ENCODE measurements at regions not wholly inside any gene's neighbourhood (a gene's known extent, or its start where the extent isn't known, plus 50 kb on each side); places are given as distances from the start of the nearest gene placed in this dataset.
"Not testable (repeated sequence)": the region's sequence is repeated elsewhere in the genome, so short reads cannot be mapped to it uniquely, and the experiment has no call there.

- H3K9me3 ChIP-seq (ENCODE audit: control insufficient read depth in 3 of 3, low read length in 3 of 3): no peaks in the 10 kb centered on the region
- no peaks in the 10 kb centered on the region for H3K36me3 ChIP-seq (ENCODE audit: control insufficient read depth in 3 of 3, insufficient read depth in 3 of 3, low read length in 3 of 3)
- H3K27me3 ChIP-seq (ENCODE audit: control insufficient read depth in 3 of 3, insufficient read depth in 3 of 3, low read length in 3 of 3): no peaks in the 10 kb centered on the region
- H3K9ac ChIP-seq (ENCODE audit: low read depth in 1 of 3, low read length in 3 of 3): no peak overlapping the region
- no peaks in the 10 kb centered on the region for H3K4me1 ChIP-seq (ENCODE audit: control insufficient read depth in 3 of 3, insufficient read depth in 3 of 3, low read length in 3 of 3)
- no peak overlapping the region for H3K4me3 ChIP-seq (ENCODE audit: low read length in 3 of 3)
- H3K27ac ChIP-seq (ENCODE audit: low read depth, low read length): no peak overlapping the region
Observed at GRCh38 chr12:83939718-83940117, 972.9 kb downstream of the SLC6A15 start.

- Histone ChIP-seq H3K9me3 (ENCODE audit: control insufficient read depth in 3 of 3, low read length in 3 of 3) (no peaks in the 10 kb centered on the region), H3K27me3 (ENCODE audit: control insufficient read depth in 3 of 3, insufficient read depth in 3 of 3, low read length in 3 of 3) (no peaks in the 10 kb centered on the region), H3K27ac (ENCODE audit: low read depth, low read length) (no peak overlapping the region), H3K4me3 (ENCODE audit: low read length in 3 of 3) (no peak overlapping the region), H3K4me1 (ENCODE audit: control insufficient read depth in 3 of 3, insufficient read depth in 3 of 3, low read length in 3 of 3) (no peaks in the 10 kb centered on the region), H3K36me3 (ENCODE audit: control insufficient read depth in 3 of 3, insufficient read depth in 3 of 3, low read length in 3 of 3) (no peaks in the 10 kb centered on the region), H3K9ac (ENCODE audit: low read depth in 1 of 3, low read length in 3 of 3) (no peak overlapping the region)
Observed at GRCh38 chr12:83933615-83934014, 979.0 kb downstream of the SLC6A15 start.

GRCh38 chr12:83932011-83932410, 980.6 kb downstream of the SLC6A15 start:
- Histone ChIP-seq H3K9ac (ENCODE audit: low read depth in 1 of 3, low read length in 3 of 3) (no peak overlapping the region), H3K36me3 (ENCODE audit: control insufficient read depth in 3 of 3, insufficient read depth in 3 of 3, low read length in 3 of 3) (no peaks in the 10 kb centered on the region), H3K27ac (ENCODE audit: low read depth, low read length) (no peak overlapping the region), H3K4me1 (ENCODE audit: control insufficient read depth in 3 of 3, insufficient read depth in 3 of 3, low read length in 3 of 3) (no peaks in the 10 kb centered on the region), H3K27me3 (ENCODE audit: control insufficient read depth in 3 of 3, insufficient read depth in 3 of 3, low read length in 3 of 3) (no peaks in the 10 kb centered on the region), H3K9me3 (ENCODE audit: control insufficient read depth in 3 of 3, low read length in 3 of 3) (no peaks in the 10 kb centered on the region), H3K4me3 (ENCODE audit: low read length in 3 of 3) (no peak overlapping the region)

GRCh38 chr12:83931451-83931850, 981.1 kb downstream of the SLC6A15 start:
- H3K9me3 ChIP-seq (ENCODE audit: control insufficient read depth in 3 of 3, low read length in 3 of 3): no peaks in the 10 kb centered on the region
- H3K4me3 ChIP-seq (ENCODE audit: low read length in 3 of 3): no peak overlapping the region
- H3K4me1 ChIP-seq (ENCODE audit: control insufficient read depth in 3 of 3, insufficient read depth in 3 of 3, low read length in 3 of 3): no peaks in the 10 kb centered on the region
- no peak overlapping the region for H3K9ac ChIP-seq (ENCODE audit: low read depth in 1 of 3, low read length in 3 of 3)
- no peaks in the 10 kb centered on the region for H3K36me3 ChIP-seq (ENCODE audit: control insufficient read depth in 3 of 3, insufficient read depth in 3 of 3, low read length in 3 of 3)
- H3K27me3 ChIP-seq (ENCODE audit: control insufficient read depth in 3 of 3, insufficient read depth in 3 of 3, low read length in 3 of 3): no peaks in the 10 kb centered on the region
- H3K27ac ChIP-seq (ENCODE audit: low read depth, low read length): no peak overlapping the region

- H3K27me3 ChIP-seq (ENCODE audit: control insufficient read depth in 3 of 3, insufficient read depth in 3 of 3, low read length in 3 of 3); H3K4me3 ChIP-seq (ENCODE audit: low read length in 3 of 3); H3K9me3 ChIP-seq (ENCODE audit: control insufficient read depth in 3 of 3, low read length in 3 of 3); H3K27ac ChIP-seq (ENCODE audit: low read depth, low read length); H3K4me1 ChIP-seq (ENCODE audit: control insufficient read depth in 3 of 3, insufficient read depth in 3 of 3, low read length in 3 of 3); H3K9ac ChIP-seq (ENCODE audit: low read depth in 1 of 3, low read length in 3 of 3); H3K36me3 ChIP-seq (ENCODE audit: control insufficient read depth in 3 of 3, insufficient read depth in 3 of 3, low read length in 3 of 3): not testable (repeated sequence)
Observed at GRCh38 chr12:83929792-83930191, 982.8 kb downstream of the SLC6A15 start.

- Histone ChIP-seq H3K4me3 (ENCODE audit: low read length in 3 of 3) (no peak overlapping the region), H3K36me3 (ENCODE audit: control insufficient read depth in 3 of 3, insufficient read depth in 3 of 3, low read length in 3 of 3) (no peaks in the 10 kb centered on the region), H3K27ac (ENCODE audit: low read depth, low read length) (no peak overlapping the region), H3K9me3 (ENCODE audit: control insufficient read depth in 3 of 3, low read length in 3 of 3) (no peaks in the 10 kb centered on the region), H3K9ac (ENCODE audit: low read depth in 1 of 3, low read length in 3 of 3) (no peak overlapping the region), H3K4me1 (ENCODE audit: control insufficient read depth in 3 of 3, insufficient read depth in 3 of 3, low read length in 3 of 3) (no peaks in the 10 kb centered on the region), H3K27me3 (ENCODE audit: control insufficient read depth in 3 of 3, insufficient read depth in 3 of 3, low read length in 3 of 3) (no peaks in the 10 kb centered on the region)
Observed at GRCh38 chr12:83920821-83921547, 991.6 kb downstream of the SLC6A15 start.

- Histone ChIP-seq H3K4me1 (ENCODE audit: control insufficient read depth in 3 of 3, insufficient read depth in 3 of 3, low read length in 3 of 3) (no peaks in the 10 kb centered on the region), H3K9ac (ENCODE audit: low read depth in 1 of 3, low read length in 3 of 3) (no peak overlapping the region), H3K36me3 (ENCODE audit: control insufficient read depth in 3 of 3, insufficient read depth in 3 of 3, low read length in 3 of 3) (no peaks in the 10 kb centered on the region), H3K9me3 (ENCODE audit: control insufficient read depth in 3 of 3, low read length in 3 of 3) (no peaks in the 10 kb centered on the region), H3K4me3 (ENCODE audit: low read length in 3 of 3) (no peak overlapping the region), H3K27me3 (ENCODE audit: control insufficient read depth in 3 of 3, insufficient read depth in 3 of 3, low read length in 3 of 3) (no peaks in the 10 kb centered on the region), H3K27ac (ENCODE audit: low read depth, low read length) (no peak overlapping the region)
Observed at GRCh38 chr12:83919081-83919480, 993.5 kb downstream of the SLC6A15 start.

- Histone ChIP-seq H3K9ac (ENCODE audit: low read depth in 1 of 3, low read length in 3 of 3) (no peak overlapping the region), H3K36me3 (ENCODE audit: control insufficient read depth in 3 of 3, insufficient read depth in 3 of 3, low read length in 3 of 3) (no peaks in the 10 kb centered on the region), H3K9me3 (ENCODE audit: control insufficient read depth in 3 of 3, low read length in 3 of 3) (peaks cover 0 to 4% (median 0%) of the 10 kb centered on the region in 3 donors)
Observed at GRCh38 chr12:83904175-83904574, 1008.4 kb downstream of the SLC6A15 start.

GRCh38 chr12:83896416-83896815, 1016.2 kb downstream of the SLC6A15 start:
- Histone ChIP-seq H3K9ac (ENCODE audit: low read depth in 1 of 3, low read length in 3 of 3) (no peak overlapping the region), H3K4me3 (ENCODE audit: low read length in 3 of 3) (no peak overlapping the region), H3K36me3 (ENCODE audit: control insufficient read depth in 3 of 3, insufficient read depth in 3 of 3, low read length in 3 of 3) (no peaks in the 10 kb centered on the region), H3K27me3 (ENCODE audit: control insufficient read depth in 3 of 3, insufficient read depth in 3 of 3, low read length in 3 of 3) (no peaks in the 10 kb centered on the region), H3K9me3 (ENCODE audit: control insufficient read depth in 3 of 3, low read length in 3 of 3) (no peaks in the 10 kb centered on the region), H3K27ac (ENCODE audit: low read depth, low read length) (no peak overlapping the region), H3K4me1 (ENCODE audit: control insufficient read depth in 3 of 3, insufficient read depth in 3 of 3, low read length in 3 of 3) (no peaks in the 10 kb centered on the region)

More at GRCh38 chr12:83904175-83904574, 1008.4 kb downstream of the SLC6A15 start:
- H3K27me3 ChIP-seq (ENCODE audit: control insufficient read depth in 3 of 3, insufficient read depth in 3 of 3, low read length in 3 of 3): no peaks in the 10 kb centered on the region
- no peak overlapping the region for H3K27ac ChIP-seq (ENCODE audit: low read depth, low read length)
- no peaks in the 10 kb centered on the region for H3K4me1 ChIP-seq (ENCODE audit: control insufficient read depth in 3 of 3, insufficient read depth in 3 of 3, low read length in 3 of 3)
- H3K4me3 ChIP-seq (ENCODE audit: low read length in 3 of 3): no peak overlapping the region

GRCh38 chr12:83893101-83893500, 1019.5 kb downstream of the SLC6A15 start:
- Histone ChIP-seq H3K9me3 (ENCODE audit: control insufficient read depth in 3 of 3, low read length in 3 of 3) (no peaks in the 10 kb centered on the region), H3K27ac (ENCODE audit: low read depth, low read length) (no peak overlapping the region)

More at GRCh38 chr12:83893101-83893500, 1019.5 kb downstream of the SLC6A15 start:
- H3K9ac ChIP-seq (ENCODE audit: low read depth in 1 of 3, low read length in 3 of 3): no peak overlapping the region
- H3K36me3 ChIP-seq (ENCODE audit: control insufficient read depth in 3 of 3, insufficient read depth in 3 of 3, low read length in 3 of 3): no peaks in the 10 kb centered on the region
- H3K4me1 ChIP-seq (ENCODE audit: control insufficient read depth in 3 of 3, insufficient read depth in 3 of 3, low read length in 3 of 3): no peaks in the 10 kb centered on the region
- H3K27me3 ChIP-seq (ENCODE audit: control insufficient read depth in 3 of 3, insufficient read depth in 3 of 3, low read length in 3 of 3): no peaks in the 10 kb centered on the region
- no peak overlapping the region for H3K4me3 ChIP-seq (ENCODE audit: low read length in 3 of 3)
